H1 (cell line): ENCODE measurements at regions not wholly inside any gene's neighbourhood (a gene's known extent, or its start where the extent isn't known, plus 50 kb on each side); places are given as distances from the start of the nearest gene placed in this dataset.
"Not testable (repeated sequence)": the region's sequence is repeated elsewhere in the genome, so short reads cannot be mapped to it uniquely, and the experiment has no call there.

Experiments used
- CTCF ChIA-PET: fragments of 300-600 bp; sonication (Branson Sonifier 250); formaldehyde crosslinking; loops from one replicate; lab custom pipeline; 2021; ENCODE audit not compliant: partially characterized antibody; lab: Charles Lee
- POLR2A ChIA-PET: fragments of 300-600 bp; sonication (Branson Sonifier 250); formaldehyde crosslinking; loops from one replicate; lab custom pipeline; 2021; ENCODE audit warnings: inconsistent platforms; ENCODE audit not compliant: partially characterized antibody; lab: Charles Lee
- DNase-seq, 2 experiments: peaks; one replicate each; pipeline versions ENCODE4 v3.0.0 to v3.0.0-alpha.2; 2010 to 2022; ENCODE audit warnings: low spot score in 2 of 2, low read depth in 1 of 2, mixed read lengths in 1 of 2
- FAIRE-seq: peaks from 2 replicates; lab custom pipeline; 2011; peaks lifted over from hg19 to GRCh38; lab: Jason Lieb, UNC
- H2AFZ ChIP-seq: 2 replicates; pipeline ENCODE4 v1.8.1; 2012; ENCODE audit warnings: low read length, inconsistent platforms
- H2AK5ac ChIP-seq: 2 replicates; pipeline ENCODE4 v1.6.1; 2013; ENCODE audit warnings: low read depth, low read length
- H2BK120ac ChIP-seq: replicated peaks from 2 replicates; pipeline ENCODE3; 2013; ENCODE audit warnings: low read depth, low read length, inconsistent platforms
- H2BK12ac ChIP-seq: 2 replicates; pipeline ENCODE4 v1.6.1; 2013; ENCODE audit warnings: low read depth, low read length
- H2BK15ac ChIP-seq: 2 replicates; pipeline ENCODE4 v1.6.1; 2013; ENCODE audit warnings: low read length
- H2BK20ac ChIP-seq: 2 replicates; pipeline ENCODE4 v1.6.1; 2013; ENCODE audit warnings: low read length
- H2BK5ac ChIP-seq: 2 replicates; pipeline ENCODE4 v1.6.1; 2013; ENCODE audit warnings: low read depth, low read length
- H3K14ac ChIP-seq: 2 replicates; pipeline ENCODE4 v1.6.1; 2013; ENCODE audit warnings: inconsistent platforms; ENCODE audit not compliant: insufficient read length
- H3K18ac ChIP-seq: 2 replicates; pipeline ENCODE4 v1.6.1; 2013; ENCODE audit warnings: low read length; ENCODE audit errors: extremely low read depth
- H3K23ac ChIP-seq: 2 replicates; pipeline ENCODE4 v1.6.1; 2013; ENCODE audit warnings: inconsistent platforms; ENCODE audit not compliant: insufficient read length
- H3K23me2 ChIP-seq: 2 replicates; pipeline ENCODE4 v1.6.1; 2013; ENCODE audit warnings: low read depth, low read length
- H3K27ac ChIP-seq: 2 replicates; pipeline ENCODE4 v1.6.1; 2011; ENCODE audit warnings: low read depth, low read length, inconsistent platforms
- H3K27me3 ChIP-seq, 4 experiments: replicated peaks in 1 of 4; 1 replicate in 1 of 4; 2 replicates in 3 of 4; pipeline versions ENCODE4 v1.6.1 to v1.8.1; 2011 to 2013; ENCODE audit warnings: low read length in 3 of 4, mild to moderate bottlenecking in 3 of 4, inconsistent platforms in 2 of 4, mixed read lengths in 2 of 4, moderate library complexity in 1 of 4; ENCODE audit not compliant: control insufficient read depth in 3 of 4, insufficient read depth in 3 of 4; ENCODE audit errors: extremely low read depth in 1 of 4
- H3K36me3 ChIP-seq, 4 experiments: 2 replicates each; pipeline versions ENCODE4 v1.6.1 to v1.8.1; 2011 to 2013; ENCODE audit warnings: mild to moderate bottlenecking in 4 of 4, low read length in 3 of 4, moderate library complexity in 2 of 4, control low read depth in 1 of 4, inconsistent platforms in 1 of 4; ENCODE audit not compliant: insufficient read depth in 4 of 4, control insufficient read depth in 2 of 4
- H3K4ac ChIP-seq: replicated peaks from 2 replicates; pipeline ENCODE3; 2013; ENCODE audit warnings: low read length, low read depth, mixed read lengths, inconsistent platforms; ENCODE audit not compliant: insufficient read length
- H3K4me1 ChIP-seq, 4 experiments: replicated peaks in 1 of 4; 1 replicate in 1 of 4; 2 replicates in 3 of 4; pipeline versions ENCODE4 v1.6.1 to v1.8.1; 2011 to 2013; ENCODE audit warnings: low read length in 3 of 4, inconsistent platforms in 2 of 4, mixed read lengths in 1 of 4; ENCODE audit not compliant: insufficient read depth in 4 of 4, control insufficient read depth in 3 of 4
- H3K4me2 ChIP-seq, 2 experiments: 2 replicates each; pipeline versions ENCODE4 v1.6.1 to v1.8.1; 2011 to 2013; ENCODE audit warnings: low read depth in 2 of 2, low read length in 2 of 2, control low read depth in 1 of 2, inconsistent platforms in 1 of 2, mild to moderate bottlenecking in 1 of 2; ENCODE audit not compliant: insufficient read depth in 1 of 2
- H3K4me3 ChIP-seq, 4 experiments: fragments of 200-600, 300-600 bp in 1 of 4; sonication (generic), shearing (Covaris generic), sonication (Bioruptor Twin) in 1 of 4; 2 replicates each; pipeline versions ENCODE4 v1.5.1 to v1.8.1; 2011 to 2016; ENCODE audit warnings: low read length in 4 of 4, low read depth in 3 of 4, control low read depth in 2 of 4, inconsistent platforms in 2 of 4, mild to moderate bottlenecking in 2 of 4, mixed read lengths in 1 of 4, moderate library complexity in 1 of 4; ENCODE audit not compliant: insufficient read depth in 2 of 4; ENCODE audit errors: extremely low read depth in 1 of 4
- H3K56ac ChIP-seq: replicated peaks from 2 replicates; pipeline ENCODE3; 2013; ENCODE audit warnings: low read depth, mild to moderate bottlenecking, mixed read lengths, low read length, inconsistent platforms; ENCODE audit not compliant: insufficient read length
- H3K79me1 ChIP-seq: 2 replicates; pipeline ENCODE4 v1.6.1; 2013; ENCODE audit warnings: low read depth, low read length, control low read depth
- H3K79me2 ChIP-seq, 2 experiments: 2 replicates each; pipeline versions ENCODE4 v1.6.1 to v1.8.1; 2012 to 2013; ENCODE audit warnings: low read length in 2 of 2, mild to moderate bottlenecking in 2 of 2, inconsistent platforms in 1 of 2; ENCODE audit not compliant: insufficient read depth in 2 of 2, control insufficient read depth in 1 of 2
- H3K9ac ChIP-seq, 4 experiments: replicated peaks in 1 of 4; 1 replicate in 1 of 4; 2 replicates in 3 of 4; pipeline versions ENCODE4 v1.6.1 to v1.8.1; 2011 to 2013; ENCODE audit warnings: low read depth in 3 of 4, low read length in 3 of 4, control low read depth in 2 of 4, mild to moderate bottlenecking in 2 of 4, moderate library complexity in 2 of 4, inconsistent platforms in 1 of 4; ENCODE audit errors: extremely low read depth in 1 of 4
- H3K9me3 ChIP-seq, 2 experiments: 2 replicates each; pipeline versions ENCODE4 v1.6.1 to v1.8.1; 2012 to 2013; ENCODE audit warnings: mild to moderate bottlenecking in 2 of 2, moderate library complexity in 2 of 2, control low read depth in 1 of 2, inconsistent platforms in 1 of 2, low read depth in 1 of 2, low read length in 1 of 2, mixed read lengths in 1 of 2; ENCODE audit not compliant: insufficient read depth in 2 of 2
- H4K20me1 ChIP-seq, 2 experiments: replicated peaks in 1 of 2; 2 replicates each; pipeline versions ENCODE3 to v1.8.1; 2011 to 2013; ENCODE audit warnings: inconsistent platforms in 2 of 2, low read length in 2 of 2, mild to moderate bottlenecking in 1 of 2; ENCODE audit not compliant: insufficient read depth in 2 of 2, control insufficient read depth in 1 of 2
- H4K5ac ChIP-seq: 2 replicates; pipeline ENCODE4 v1.6.1; 2013; ENCODE audit warnings: low read length, low read depth, mixed read lengths, inconsistent platforms; ENCODE audit not compliant: insufficient read length
- H4K8ac ChIP-seq: 2 replicates; pipeline ENCODE4 v1.8.0; 2013; ENCODE audit warnings: mild to moderate bottlenecking, moderate library complexity, low read length, inconsistent platforms; ENCODE audit not compliant: insufficient read depth; ENCODE audit errors: extremely low read depth
- H4K91ac ChIP-seq: replicated peaks from 2 replicates; pipeline ENCODE3; 2013; ENCODE audit warnings: low read length, mixed read lengths, inconsistent platforms; ENCODE audit not compliant: insufficient read length
- WGBS, 2 experiments: shearing (Covaris generic) in 1 of 2; methylation state at CpG; one replicate each; pipeline versions ENCODE4 v1.1.6 to v1.1.7; 2013 to 2015; ENCODE audit warnings: low lambda C conversion rate in 2 of 2, mixed read lengths in 2 of 2, inconsistent platforms in 1 of 2, low coverage in 1 of 2, missing lambda C conversion rate in 1 of 2; ENCODE audit not compliant: insufficient replicate concordance in 2 of 2, insufficient coverage in 1 of 2, insufficient read length in 1 of 2; ENCODE audit errors: extremely low coverage in 1 of 2, missing lambda C conversion rate in 1 of 2; 5-methylcytosine and 5-hydroxymethylcytosine counted together

DNA sequence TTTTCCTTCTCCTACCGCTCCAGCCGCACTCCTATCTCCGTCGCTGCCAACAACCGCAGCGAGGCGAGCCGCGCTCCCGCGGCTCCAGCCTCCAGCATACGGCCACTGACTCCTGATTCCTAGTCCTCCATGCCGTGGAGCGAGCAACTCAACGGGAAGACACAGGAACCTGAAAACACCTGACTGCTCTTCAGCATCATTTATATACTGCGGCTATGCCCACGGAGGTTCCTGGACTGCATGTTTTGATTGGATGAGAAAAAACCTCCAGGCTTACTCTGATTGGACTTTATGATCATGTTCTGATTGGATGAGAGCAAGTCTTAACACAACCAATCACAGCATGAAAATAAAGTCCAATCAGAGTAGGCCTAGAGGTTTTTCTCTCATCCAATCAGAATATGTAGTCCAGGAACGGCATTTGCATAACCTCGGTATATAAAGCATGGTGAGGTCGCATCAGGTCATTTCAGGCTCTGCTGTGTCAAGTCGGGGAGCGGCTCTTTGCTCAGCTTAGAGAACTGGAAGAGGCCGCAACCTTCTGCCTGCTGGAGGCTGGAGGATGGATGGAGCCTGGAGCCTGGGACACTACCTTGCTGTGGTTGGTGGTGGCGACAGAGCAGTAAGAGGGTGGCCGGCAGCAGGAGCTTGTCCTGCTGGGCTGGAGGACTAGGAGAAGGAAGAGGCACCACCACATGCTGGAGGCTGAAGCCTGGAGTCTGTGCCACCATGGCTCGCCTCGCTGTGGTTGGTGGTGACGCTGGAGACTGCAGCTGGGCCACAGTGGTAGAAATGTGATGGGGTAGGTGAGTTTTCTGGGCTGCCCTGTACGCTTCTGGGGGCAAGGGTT is 204.6 kb upstream of the WSB1 start:
- H2AFZ ChIP-seq = not testable (repeated sequence)

More for the DNA sequence above, 204.6 kb upstream of the WSB1 start:
- H3K56ac ChIP-seq, CTCF ChIA-PET, H3K23ac ChIP-seq, H4K8ac ChIP-seq, FAIRE-seq, H4K5ac ChIP-seq, H2BK120ac ChIP-seq, H3K4ac ChIP-seq, H3K79me2 ChIP-seq, H3K18ac ChIP-seq, DNase-seq, H3K14ac ChIP-seq, H3K4me1 ChIP-seq, H2BK5ac ChIP-seq, H3K79me1 ChIP-seq, H2BK12ac ChIP-seq, H3K4me2 ChIP-seq, H2BK20ac ChIP-seq, H2BK15ac ChIP-seq, H4K20me1 ChIP-seq, H3K4me3 ChIP-seq, POLR2A ChIA-PET, H3K27me3 ChIP-seq, H3K27ac ChIP-seq, H2AK5ac ChIP-seq, H3K9ac ChIP-seq, H3K23me2 ChIP-seq, H3K36me3 ChIP-seq, H4K91ac ChIP-seq: not testable (repeated sequence)
- H3K9me3 ChIP-seq = peaks cover 33 to 60% of the 10 kb centered on the region in 2 experiments; a peak in 3 of 4 replicates
- WGBS, 2 experiments = 89% methylated on average over 29 of the region's 29 CpGs; no CpG with 5 or more reads in 1 of the 2 experiments
